Osteoblast (primary cell): ENCODE measurements at regions not wholly inside any gene's neighbourhood (a gene's known extent, or its start where the extent isn't known, plus 50 kb on each side); places are given as distances from the start of the nearest gene placed in this dataset.
"Not testable (repeated sequence)": the region's sequence is repeated elsewhere in the genome, so short reads cannot be mapped to it uniquely, and the experiment has no call there.

Experiments used
- DNase-seq: peaks from one replicate; pipeline ENCODE4 v3.0.0; 2011; ENCODE audit warnings: low spot score, mixed read lengths; ENCODE audit not compliant: insufficient read length; ENCODE audit errors: missing footprints
- H2AFZ ChIP-seq: 2 replicates; pipeline ENCODE4 v1.6.0; 2011; ENCODE audit warnings: mild to moderate bottlenecking, low read length
- H3K27ac ChIP-seq: 2 replicates; pipeline ENCODE4 v1.5.1; 2011; ENCODE audit warnings: mild to moderate bottlenecking, low read depth, low read length, moderate library complexity
- H3K27me3 ChIP-seq: 2 replicates; pipeline ENCODE4 v1.6.0; 2012; ENCODE audit warnings: mild to moderate bottlenecking, control low read depth, inconsistent platforms, low read length, moderate library complexity; ENCODE audit not compliant: insufficient read depth
- H3K36me3 ChIP-seq: 2 replicates; pipeline ENCODE4 v1.5.1; 2011; ENCODE audit warnings: mild to moderate bottlenecking, low read length, control low read depth, moderate library complexity; ENCODE audit not compliant: insufficient read depth
- H3K4me1 ChIP-seq: 2 replicates; pipeline ENCODE4 v1.5.1; 2011; ENCODE audit warnings: mild to moderate bottlenecking, low read length, control low read depth, moderate library complexity; ENCODE audit not compliant: insufficient read depth
- H3K4me2 ChIP-seq: 2 replicates; pipeline ENCODE4 v1.6.0; 2011; ENCODE audit warnings: mild to moderate bottlenecking, low read length; ENCODE audit not compliant: insufficient read depth
- H3K4me3 ChIP-seq: fragments of 200-600 bp; sonication (generic); 3 replicates; pipeline ENCODE4 v1.5.1; 2012; ENCODE audit warnings: mild to moderate bottlenecking, low read length, inconsistent platforms; ENCODE audit not compliant: insufficient read depth
- H3K79me2 ChIP-seq: 2 replicates; pipeline ENCODE4 v1.6.0; 2012; ENCODE audit warnings: mild to moderate bottlenecking, low read length, control low read depth, inconsistent platforms; ENCODE audit not compliant: insufficient read depth
- H3K9me3 ChIP-seq: 2 replicates; pipeline ENCODE4 v1.5.1; 2011; ENCODE audit warnings: low read depth, low read length, control low read depth
- H4K20me1 ChIP-seq: 2 replicates; pipeline ENCODE4 v1.6.0; 2012; ENCODE audit warnings: mild to moderate bottlenecking, low read length, control low read depth; ENCODE audit not compliant: insufficient read depth
- CTCF ChIP-seq: IDR thresholded peaks from 2 replicates; pipeline ENCODE4 v1.5.1; 2011; ENCODE audit warnings: mild to moderate bottlenecking, low read depth, low read length, moderate library complexity; ENCODE audit errors: extremely low read depth

- no peaks in the 10 kb centered on the region for H3K4me1 ChIP-seq
- no peaks in the 10 kb centered on the region for H4K20me1 ChIP-seq
- DNase-seq = no peak
- no peaks in the 10 kb centered on the region for H3K36me3 ChIP-seq
- H3K4me3 ChIP-seq = no peak overlapping the region
- no peak for TF ChIP-seq CTCF
- H3K9me3 ChIP-seq = no peaks in the 10 kb centered on the region
- no peak overlapping the region for H3K4me2 ChIP-seq
- no peak overlapping the region for H3K27ac ChIP-seq
- H2AFZ ChIP-seq = no peak overlapping the region
- H3K27me3 ChIP-seq = no peaks in the 10 kb centered on the region
- no peaks in the 10 kb centered on the region for H3K79me2 ChIP-seq
Observed at GRCh38 chr5:117327511-117327910, 752.9 kb upstream of the SEMA6A start.

- no peaks in the 10 kb centered on the region for H3K79me2 ChIP-seq
- no peak for DNase-seq
- no peaks in the 10 kb centered on the region for H4K20me1 ChIP-seq
- H3K4me2 ChIP-seq = no peak overlapping the region
- TF ChIP-seq CTCF = no peak
- H3K36me3 ChIP-seq = no peaks in the 10 kb centered on the region
- no peaks in the 10 kb centered on the region for H3K9me3 ChIP-seq
- no peak overlapping the region for H2AFZ ChIP-seq
- H3K27me3 ChIP-seq = no peaks in the 10 kb centered on the region
- H3K4me1 ChIP-seq = no peaks in the 10 kb centered on the region
- H3K4me3 ChIP-seq = no peak overlapping the region
- H3K27ac ChIP-seq = no peak overlapping the region
Observed at GRCh38 chr5:117326997-117327396, 752.4 kb upstream of the SEMA6A start.

- no peak for TF ChIP-seq CTCF
Observed at GRCh38 chr5:117318528-117318927, 743.9 kb upstream of the SEMA6A start.

GRCh38 chr5:117315170-117315569 is 740.5 kb upstream of the SEMA6A start:
- H2AFZ ChIP-seq = no peak overlapping the region
- H3K4me3 ChIP-seq = no peak overlapping the region
- TF ChIP-seq CTCF = no peak
- H3K27ac ChIP-seq = no peak overlapping the region
- no peak for DNase-seq
- H3K9me3 ChIP-seq = peaks cover 4% of the 10 kb centered on the region
- H3K4me2 ChIP-seq = no peak overlapping the region
- H3K36me3 ChIP-seq = no peaks in the 10 kb centered on the region
- H3K79me2 ChIP-seq = no peaks in the 10 kb centered on the region
- no peaks in the 10 kb centered on the region for H3K27me3 ChIP-seq
- no peaks in the 10 kb centered on the region for H3K4me1 ChIP-seq
- H4K20me1 ChIP-seq = no peaks in the 10 kb centered on the region

More at GRCh38 chr5:117318528-117318927, 743.9 kb upstream of the SEMA6A start:
- Histone ChIP-seq H2AFZ (no peak overlapping the region), H3K9me3 (peaks cover 3% of the 10 kb centered on the region), H3K4me3 (no peak overlapping the region), H4K20me1 (no peaks in the 10 kb centered on the region), H3K4me2 (no peak overlapping the region), H3K27me3 (no peaks in the 10 kb centered on the region), H3K4me1 (no peaks in the 10 kb centered on the region), H3K79me2 (no peaks in the 10 kb centered on the region), H3K36me3 (no peaks in the 10 kb centered on the region), H3K27ac (no peak overlapping the region)
- DNase-seq = no peak

- not testable (repeated sequence) for H3K4me3 ChIP-seq, H4K20me1 ChIP-seq, DNase-seq, H3K4me2 ChIP-seq, H3K9me3 ChIP-seq, H3K27me3 ChIP-seq, H3K27ac ChIP-seq, H3K4me1 ChIP-seq, H3K79me2 ChIP-seq, H2AFZ ChIP-seq, H3K36me3 ChIP-seq
Observed at GRCh38 chr5:117304512-117305107, 730.0 kb upstream of the SEMA6A start.
